HepG2 (cell line): ENCODE measurements at regions not wholly inside any gene's neighbourhood (a gene's known extent, or its start where the extent isn't known, plus 50 kb on each side); places are given as distances from the start of the nearest gene placed in this dataset.
"Not testable (repeated sequence)": the region's sequence is repeated elsewhere in the genome, so short reads cannot be mapped to it uniquely, and the experiment has no call there.

ENCODE experiments used
- ATAC-seq: fragments of 200-7000 bp; cut with Tn5 transposase; 3 replicates; pipeline ENCODE4 v1.9.1; 2020; ENCODE audit warnings: mild to moderate bottlenecking, moderate library complexity
- BruUV-seq: library from RNA; stranded (reverse); fragments of 400-500 nt; replicated peaks from 2 replicates; lab custom pipeline; 2021; lab: Mats Ljungman, UMichigan
- CTCF ChIA-PET: fragments of 300-600 bp; formaldehyde crosslinking; extraction: SDS; loops from one replicate; lab custom pipeline; 2021; ENCODE audit warnings: low total read pairs, inconsistent platforms, low intra/inter-chr PET ratio; lab: Yijun Ruan, JAX
- POLR2A ChIA-PET: fragments of 350-600 bp; sonication (Branson Sonifier 250); formaldehyde crosslinking; loops from one replicate; lab custom pipeline; 2020; ENCODE audit warnings: antibody characterized with exemption, inconsistent platforms; lab: Yijun Ruan, JAX
- DNase-seq: peaks from one replicate; pipeline ENCODE4 v3.0.0-alpha.2; 2015; ENCODE audit warnings: low spot score
- FAIRE-seq: peaks from 3 replicates; lab custom pipeline; 2011; peaks lifted over from hg19 to GRCh38; lab: Jason Lieb, UNC
- H2AFZ ChIP-seq: one replicate; pipeline ENCODE4 v1.6.1; 2011; ENCODE audit warnings: low read length, inconsistent platforms
- H3K27ac ChIP-seq: fragments of 300-600 bp; 3 replicates; pipeline ENCODE4 v1.8.0; 2011; ENCODE audit warnings: mixed run types, mild to moderate bottlenecking, mixed read lengths, low read length, inconsistent platforms; ENCODE audit not compliant: insufficient read depth; ENCODE audit errors: extremely low read length
- H3K27me3 ChIP-seq, 2 experiments: fragments of 200-600 bp in 1 of 2; 2 replicates in 1 of 2; 3 replicates in 1 of 2; pipeline versions ENCODE4 v1.6.0 to v1.8.0; 2011; ENCODE audit warnings: low read length in 2 of 2, mild to moderate bottlenecking in 2 of 2, moderate library complexity in 2 of 2, inconsistent platforms in 1 of 2; ENCODE audit not compliant: insufficient read depth in 2 of 2, control insufficient read depth in 1 of 2
- H3K36me3 ChIP-seq, 2 experiments: fragments of 200-600 bp in 1 of 2; replicated peaks in 1 of 2; 2 replicates in 1 of 2; 3 replicates in 1 of 2; pipeline versions ENCODE4 v1.5.1 to v1.8.0; 2011; ENCODE audit warnings: low read length in 2 of 2, inconsistent platforms in 1 of 2; ENCODE audit not compliant: insufficient read depth in 2 of 2, control insufficient read depth in 1 of 2
- H3K4me1 ChIP-seq: 2 replicates; pipeline ENCODE4 v1.5.1; 2012; ENCODE audit warnings: low read length, inconsistent platforms; ENCODE audit not compliant: insufficient read depth
- H3K4me2 ChIP-seq: 2 replicates; pipeline ENCODE4 v1.6.0; 2011; ENCODE audit warnings: low read depth, low read length, inconsistent platforms
- H3K4me3 ChIP-seq, 3 experiments: fragments of 200-600 bp in 1 of 3; sonication (generic), shearing (Covaris generic) in 1 of 3; replicated peaks in 1 of 3; 2 replicates each; pipeline ENCODE4 v1.5.1; 2011 to 2016; ENCODE audit warnings: low read length in 3 of 3, inconsistent platforms in 2 of 3, low read depth in 2 of 3, mild to moderate bottlenecking in 2 of 3, control low read depth in 1 of 3, mixed read lengths in 1 of 3; ENCODE audit not compliant: insufficient read depth in 1 of 3
- H3K79me2 ChIP-seq: one replicate; pipeline ENCODE4 v1.6.1; 2011; ENCODE audit warnings: low read length, inconsistent platforms; ENCODE audit not compliant: insufficient read depth
- H3K9ac ChIP-seq: 2 replicates; pipeline ENCODE4 v1.6.0; 2011; ENCODE audit warnings: mild to moderate bottlenecking, low read depth, low read length, inconsistent platforms; ENCODE audit not compliant: insufficient read depth
- H3K9me3 ChIP-seq: 2 replicates; pipeline ENCODE4 v1.5.1; 2012; ENCODE audit warnings: mild to moderate bottlenecking, low read length
- H4K20me1 ChIP-seq: 2 replicates; pipeline ENCODE4 v1.6.0; 2011; ENCODE audit warnings: inconsistent platforms, mild to moderate bottlenecking, low read length, moderate library complexity; ENCODE audit not compliant: insufficient read depth
- NR2C2 ChIP-seq: sonication (generic); formaldehyde crosslinking; IDR thresholded peaks from 2 replicates; pipeline ENCODE4 v1.4.0; 2020; ENCODE audit warnings: missing genetic modification reagents, mild to moderate bottlenecking, moderate library complexity, borderline replicate concordance
- NR2F1 ChIP-seq, 2 experiments: fragments of 450-650 bp in 1 of 2; formaldehyde crosslinking in 1 of 2; IDR thresholded peaks; 2 replicates each; pipeline versions ENCODE4 v1.5.0 to v1.6.1; 2016 to 2020; ENCODE audit warnings: mild to moderate bottlenecking in 1 of 2, missing compliant biosample characterization in 1 of 2, missing genetic modification reagents in 1 of 2, moderate library complexity in 1 of 2
- RFX1 ChIP-seq: fragments of 450-650 bp; IDR thresholded peaks from 2 replicates; pipeline ENCODE4 v1.6.1; 2017
- TEAD3 ChIP-seq: optimal IDR thresholded peaks from 2 replicates; pipeline ENCODE3; 2016; ENCODE audit warnings: borderline replicate concordance
- TERF1 ChIP-seq: sonication (generic); formaldehyde crosslinking; IDR thresholded peaks from 2 replicates; pipeline ENCODE4 v1.8.0; 2022; ENCODE audit warnings: mild to moderate bottlenecking, missing genetic modification reagents, moderate library complexity
- ZMYM3 ChIP-seq: sonication (generic); formaldehyde crosslinking; IDR thresholded peaks from 2 replicates; pipeline ENCODE4 v1.5.1; 2020; ENCODE audit warnings: mild to moderate bottlenecking, missing genetic modification reagents
- ZNF317 ChIP-seq: sonication (generic); formaldehyde crosslinking; IDR thresholded peaks from 2 replicates; pipeline ENCODE4 v1.5.0; 2020; ENCODE audit warnings: mild to moderate bottlenecking, missing genetic modification reagents
- ZNF7 ChIP-seq: IDR thresholded peaks from 2 replicates; pipeline ENCODE4 v1.6.1; 2016; ENCODE audit warnings: missing biosample characterization, missing genetic modification reagents
- ZSCAN12 ChIP-seq: sonication (generic); formaldehyde crosslinking; IDR thresholded peaks from 2 replicates; pipeline ENCODE4 v1.9.0; 2021; ENCODE audit warnings: mild to moderate bottlenecking, missing genetic modification reagents
- WGBS: methylation state at CpG from one replicate; pipeline ENCODE4 v1.1.6; 2017; ENCODE audit warnings: low lambda C conversion rate; 5-methylcytosine and 5-hydroxymethylcytosine counted together
- in situ Hi-C: cut with HindIII; loops from 2 replicates; pipeline ENCODE4 v1.10.0; 2017; ENCODE audit warnings: low pct_unique_long_range_greater_than_20kb; ENCODE audit not compliant: extremely low pct_ligation_motif_present
- intact Hi-C: fragments of 100-400 bp; cut with micrococcal nuclease; formaldehyde crosslinking; loops from one replicate; pipeline ENCODE4 v1.10.0; 2022; ENCODE audit not compliant: unreplicated experiment
- TF ChIP-seq, protein P1 (sequence below): sonication (generic); formaldehyde crosslinking; IDR thresholded peaks from 2 replicates; pipeline ENCODE4 v1.5.0; 2020; ENCODE audit warnings: mild to moderate bottlenecking, missing genetic modification reagents
- TF ChIP-seq, protein P2 (sequence below), 2 experiments: sonication (generic) in 1 of 2; formaldehyde crosslinking in 1 of 2; IDR thresholded peaks; 2 replicates each; pipeline versions ENCODE4 v1.4.0 to v1.6.1; 2018 to 2020; ENCODE audit warnings: missing genetic modification reagents in 2 of 2, borderline replicate concordance in 1 of 2, low read depth in 1 of 2, mild to moderate bottlenecking in 1 of 2, missing biosample characterization in 1 of 2

- FAIRE-seq, in situ Hi-C loops, H3K9me3 ChIP-seq, BruUV-seq, H2AFZ ChIP-seq: not testable (repeated sequence)
- H3K27ac ChIP-seq = peak overlapping the region; percentile 89
- WGBS = 90% methylated on average over 7 of the region's 7 CpGs
- POLR2A ChIA-PET = interaction anchor here (1.2 to 9.2 kb wide), 5 partner anchors 10 to 306 kb away, joined by 4 to 132 read pairs (median 6); no protein-coding TSS in a partner anchor
- intact Hi-C loops = loop anchor here (1.0 to 5.0 kb wide), 3 partner anchors 7 to 373 kb away; no protein-coding TSS in a partner anchor
- TF ChIP-seq TEAD3 (CRISPR knock-in tag) (peak; percentile 16), ZMYM3 (0 out of 2 replicates have a peak, but pooled peaks have one; percentile 33)
- TF ChIP-seq, protein P1, sequence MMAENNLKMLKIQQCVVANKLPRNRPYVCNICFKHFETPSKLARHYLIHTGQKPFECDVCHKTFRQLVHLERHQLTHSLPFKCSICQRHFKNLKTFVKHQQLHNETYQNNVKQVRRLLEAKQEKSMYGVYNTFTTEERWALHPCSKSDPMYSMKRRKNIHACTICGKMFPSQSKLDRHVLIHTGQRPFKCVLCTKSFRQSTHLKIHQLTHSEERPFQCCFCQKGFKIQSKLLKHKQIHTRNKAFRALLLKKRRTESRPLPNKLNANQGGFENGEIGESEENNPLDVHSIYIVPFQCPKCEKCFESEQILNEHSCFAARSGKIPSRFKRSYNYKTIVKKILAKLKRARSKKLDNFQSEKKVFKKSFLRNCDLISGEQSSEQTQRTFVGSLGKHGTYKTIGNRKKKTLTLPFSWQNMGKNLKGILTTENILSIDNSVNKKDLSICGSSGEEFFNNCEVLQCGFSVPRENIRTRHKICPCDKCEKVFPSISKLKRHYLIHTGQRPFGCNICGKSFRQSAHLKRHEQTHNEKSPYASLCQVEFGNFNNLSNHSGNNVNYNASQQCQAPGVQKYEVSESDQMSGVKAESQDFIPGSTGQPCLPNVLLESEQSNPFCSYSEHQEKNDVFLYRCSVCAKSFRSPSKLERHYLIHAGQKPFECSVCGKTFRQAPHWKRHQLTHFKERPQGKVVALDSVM (CRISPR knock-in tag) = peak; percentile 96
- TF ChIP-seq, all 625 proteins: peak for 3; not testable (repeated sequence) for 622
- H3K36me3 ChIP-seq, H4K20me1 ChIP-seq, ATAC-seq, DNase-seq, CTCF ChIA-PET, H3K27me3 ChIP-seq: not testable (repeated sequence)
- Histone ChIP-seq H3K4me1 (peaks cover 78% of the 10 kb centered on the region), H3K9ac (peak overlapping the region; percentile 79; the same call in 1 of the 2 replicates), H3K4me3 (peak overlapping the region in 1 of 3 experiments; percentile 50; a peak in 1 of 6 replicates), H3K79me2 (peaks cover 40% of the 10 kb centered on the region), H3K4me2 (peak overlapping the region; percentile 96)
Measured at GRCh38 chr12:93008880-93009279, 79.8 kb upstream of the EEA1 start.

GRCh38 chr12:93009533-93009932 is 80.4 kb upstream of the EEA1 start:
- Histone ChIP-seq H3K9ac (no peak overlapping the region), H3K27me3 (no peaks in the 10 kb centered on the region), H2AFZ (no peak overlapping the region), H3K27ac (no peak overlapping the region), H3K9me3 (no peaks in the 10 kb centered on the region), H3K4me1 (peaks cover 78% of the 10 kb centered on the region), H3K4me3 (no peak overlapping the region), H3K4me2 (no peak overlapping the region; the same call in 1 of the 2 replicates), H3K79me2 (peaks cover 41% of the 10 kb centered on the region), H4K20me1 (no peaks in the 10 kb centered on the region), H3K36me3 (0 out of 5 replicates have a peak, but pooled peaks cover 0 to 6% of the 10 kb centered on the region in 2 experiments)
- DNase-seq (no peak), FAIRE-seq (no peak), ATAC-seq (no peak)
- intact Hi-C loops = loop anchor here (5.0 kb wide), 2 partner anchors 303 to 373 kb away; no protein-coding TSS in a partner anchor
- ChIA-PET CTCF (no interaction called here), POLR2A (interaction anchor here (1.9 to 9.2 kb wide), 2 partner anchors 9 to 305 kb away, joined by 4 to 132 read pairs; no protein-coding TSS in a partner anchor)
- in situ Hi-C loops = no loop called here
- 97% methylated on average over 3 of the region's 3 CpGs for WGBS
- no TSS peak for BruUV-seq
- TF ChIP-seq ZNF317 (CRISPR knock-in tag) (no peak), NR2C2 (no peak), TERF1 (CRISPR knock-in tag) (no peak), NR2F1 (CRISPR knock-in tag; IDR thresholded peaks at IDR 0.05) (no peak), ZNF7 (CRISPR knock-in tag) (no peak), RFX1 (no peak), ZSCAN12 (CRISPR knock-in tag) (no peak)
- TF ChIP-seq, protein P2, sequence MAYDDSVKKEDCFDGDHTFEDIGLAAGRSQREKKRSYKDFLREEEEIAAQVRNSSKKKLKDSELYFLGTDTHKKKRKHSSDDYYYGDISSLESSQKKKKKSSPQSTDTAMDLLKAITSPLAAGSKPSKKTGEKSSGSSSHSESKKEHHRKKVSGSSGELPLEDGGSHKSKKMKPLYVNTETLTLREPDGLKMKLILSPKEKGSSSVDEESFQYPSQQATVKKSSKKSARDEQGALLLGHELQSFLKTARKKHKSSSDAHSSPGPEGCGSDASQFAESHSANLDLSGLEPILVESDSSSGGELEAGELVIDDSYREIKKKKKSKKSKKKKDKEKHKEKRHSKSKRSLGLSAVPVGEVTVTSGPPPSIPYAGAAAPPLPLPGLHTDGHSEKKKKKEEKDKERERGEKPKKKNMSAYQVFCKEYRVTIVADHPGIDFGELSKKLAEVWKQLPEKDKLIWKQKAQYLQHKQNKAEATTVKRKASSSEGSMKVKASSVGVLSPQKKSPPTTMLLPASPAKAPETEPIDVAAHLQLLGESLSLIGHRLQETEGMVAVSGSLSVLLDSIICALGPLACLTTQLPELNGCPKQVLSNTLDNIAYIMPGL (CRISPR knock-in tag; IDR thresholded peaks at IDR 0.05; ENCODE audit: borderline replicate concordance in 1 of 2, low read depth in 1 of 2) = no peak
